CD14-positive monocyte (primary cell): ENCODE measurements at regions not wholly inside any gene's neighbourhood (a gene's known extent, or its start where the extent isn't known, plus 50 kb on each side); places are given as distances from the start of the nearest gene placed in this dataset.

Experiments
- DNase-seq, 3 donors: peaks; one replicate each; pipeline ENCODE4 v3.0.0-alpha.2; 2011 to 2022
- H2AFZ ChIP-seq: 2 replicates; pipeline ENCODE4 v1.6.0; 2012; ENCODE audit warnings: mild to moderate bottlenecking, low read depth, low read length, inconsistent platforms; ENCODE audit not compliant: insufficient read depth, poor library complexity, severe bottlenecking
- H3K27ac ChIP-seq, 2 donors: 1 replicate in 1 of 2; 2 replicates in 1 of 2; pipeline ENCODE4 v1.5.1; 2012 to 2013; ENCODE audit warnings: low read length in 2 of 2, control low read depth in 1 of 2, inconsistent platforms in 1 of 2, low read depth in 1 of 2, mild to moderate bottlenecking in 1 of 2
- H3K27me3 ChIP-seq, 2 donors: one replicate each; pipeline versions ENCODE4 v1.6.0 to v1.6.1; 2011 to 2013; ENCODE audit warnings: low read length in 2 of 2; ENCODE audit not compliant: control insufficient read depth in 2 of 2, insufficient read depth in 2 of 2
- H3K36me3 ChIP-seq, 2 donors: replicated peaks in 1 of 2; 1 replicate in 1 of 2; 2 replicates in 1 of 2; pipeline versions ENCODE4 v1.5.1 to v1.6.1; 2012 to 2013; ENCODE audit warnings: low read length in 2 of 2, control low read depth in 1 of 2, inconsistent platforms in 1 of 2, mild to moderate bottlenecking in 1 of 2; ENCODE audit not compliant: insufficient read depth in 2 of 2, control insufficient read depth in 1 of 2
- H3K4me1 ChIP-seq, 2 donors: 1 replicate in 1 of 2; 2 replicates in 1 of 2; pipeline versions ENCODE4 v1.5.1 to v1.6.1; 2012 to 2013; ENCODE audit warnings: low read length in 2 of 2, control low read depth in 1 of 2, inconsistent platforms in 1 of 2, mild to moderate bottlenecking in 1 of 2, moderate library complexity in 1 of 2; ENCODE audit not compliant: insufficient read depth in 2 of 2, control insufficient read depth in 1 of 2
- H3K4me2 ChIP-seq: replicated peaks from 2 replicates; pipeline ENCODE3; 2012; ENCODE audit warnings: low read length, moderate library complexity, mild to moderate bottlenecking; ENCODE audit not compliant: poor library complexity, severe bottlenecking; ENCODE audit errors: extremely low read depth
- H3K4me3 ChIP-seq, 3 experiments: fragments of 200-600 bp in 1 of 3; sonication (generic) in 1 of 3; replicated peaks in 1 of 3; 1 replicate in 2 of 3; 2 replicates in 1 of 3; pipeline ENCODE4 v1.5.1; 2011 to 2013; ENCODE audit warnings: low read length in 3 of 3, mild to moderate bottlenecking in 3 of 3, control low read depth in 2 of 3, low read depth in 2 of 3, inconsistent platforms in 1 of 3, moderate library complexity in 1 of 3
- H3K79me2 ChIP-seq: 2 replicates; pipeline ENCODE4 v1.6.0; 2012; ENCODE audit warnings: mild to moderate bottlenecking, control low read depth, inconsistent platforms, low read length, moderate library complexity; ENCODE audit not compliant: insufficient read depth
- H3K9ac ChIP-seq: 2 replicates; pipeline ENCODE4 v1.6.0; 2017; ENCODE audit warnings: low read length, mild to moderate bottlenecking; ENCODE audit not compliant: insufficient read depth, poor library complexity, severe bottlenecking
- H3K9me3 ChIP-seq, 2 donors: replicated peaks in 1 of 2; 1 replicate in 1 of 2; 2 replicates in 1 of 2; pipeline versions ENCODE4 v1.5.1 to v1.6.1; 2012 to 2013; ENCODE audit warnings: low read length in 2 of 2, control low read depth in 1 of 2; ENCODE audit not compliant: control insufficient read depth in 1 of 2, insufficient read depth in 1 of 2
- H4K20me1 ChIP-seq: 2 replicates; pipeline ENCODE4 v1.6.0; 2012; ENCODE audit warnings: mild to moderate bottlenecking, low read length, control low read depth, moderate library complexity; ENCODE audit not compliant: insufficient read depth
- H3K27ac Mint-ChIP-seq, 7 donors: one replicate each; pipeline ENCODE4 v1.8.0; 2020; ENCODE audit warnings: mild to moderate bottlenecking in 7 of 7, mixed read lengths in 7 of 7, moderate library complexity in 6 of 7, inconsistent platforms in 2 of 7
- H3K27me3 Mint-ChIP-seq, 3 donors: one replicate each; pipeline ENCODE4 v1.8.0; 2021 to 2022; ENCODE audit warnings: low read depth in 3 of 3, mild to moderate bottlenecking in 3 of 3, mixed read lengths in 3 of 3, moderate library complexity in 3 of 3, inconsistent platforms in 1 of 3
- H3K36me3 Mint-ChIP-seq, 2 donors: one replicate each; pipeline ENCODE4 v1.8.0; 2020; ENCODE audit warnings: mixed read lengths in 2 of 2, inconsistent platforms in 1 of 2, mild to moderate bottlenecking in 1 of 2
- H3K4me1 Mint-ChIP-seq: one replicate; pipeline ENCODE4 v1.8.0; 2020; ENCODE audit warnings: mild to moderate bottlenecking, mixed read lengths
- H3K4me3 Mint-ChIP-seq, 2 donors: one replicate each; pipeline ENCODE4 v1.8.0; 2020; ENCODE audit warnings: mild to moderate bottlenecking in 2 of 2, mixed read lengths in 2 of 2, moderate library complexity in 1 of 2
- H3K9me3 Mint-ChIP-seq, 7 donors: one replicate each; pipeline ENCODE4 v1.8.0; 2020 to 2022; ENCODE audit warnings: mixed read lengths in 7 of 7, mild to moderate bottlenecking in 6 of 7, moderate library complexity in 6 of 7, inconsistent platforms in 2 of 7
- WGBS: methylation state at CpG from one replicate; pipeline ENCODE4 v1.1.5; 2013; ENCODE audit warnings: missing lambda C conversion rate; ENCODE audit not compliant: insufficient coverage; 5-methylcytosine and 5-hydroxymethylcytosine counted together
- intact Hi-C, 2 donors: fragments of 100-400 bp; cut with micrococcal nuclease; formaldehyde crosslinking; loops; one replicate each; pipeline versions ENCODE4 v1.15.0 to v1.15.1; 2023
- TF ChIP-seq, protein P1 (sequence below): fragments of 200-600 bp; IDR thresholded peaks from one replicate; pipeline ENCODE4 v1.8.0; 2022; ENCODE audit warnings: antibody characterized with exemption, mild to moderate bottlenecking

DNA sequence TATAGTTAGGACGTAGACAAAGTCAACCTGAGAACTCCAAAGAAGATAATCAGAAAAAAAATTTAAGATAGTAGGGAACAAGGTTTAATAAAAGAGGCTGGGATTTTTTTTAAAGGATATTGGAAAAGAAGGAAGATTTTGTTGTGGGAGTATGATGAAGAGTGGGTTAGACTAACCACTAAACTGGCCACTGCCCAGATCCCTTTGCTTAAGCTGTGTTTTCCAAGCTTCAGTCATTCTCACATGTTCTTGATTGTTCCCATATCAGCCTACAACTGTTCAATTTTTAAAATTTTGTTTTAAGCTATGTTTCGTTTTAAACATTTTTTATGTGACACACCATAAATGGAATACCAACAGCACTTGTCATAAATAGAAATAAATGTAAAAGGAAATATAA is 284.5 kb upstream of the MMADHC start:
- H3K9me3 Mint-ChIP-seq, result peaks cover 2 to 13% (median 4%) of the 10 kb centered on the region in 7 donors
- Histone ChIP-seq H4K20me1 (no peaks in the 10 kb centered on the region), H3K4me2 (no peak overlapping the region), H3K27ac (no peak overlapping the region), H3K79me2 (no peaks in the 10 kb centered on the region), H3K27me3 (no peaks in the 10 kb centered on the region), H3K9ac (no peak overlapping the region), H2AFZ (no peak overlapping the region), H3K4me3 (no peak overlapping the region), H3K9me3 (peaks cover 0 to 3% of the 10 kb centered on the region in 2 donors), H3K4me1 (no peaks in the 10 kb centered on the region), H3K36me3 (no peaks in the 10 kb centered on the region)
- intact Hi-C loops, result no loop called here
- no peak for DNase-seq
- H3K4me3 Mint-ChIP-seq, result no peak overlapping the region
- no peak overlapping the region for H3K27ac Mint-ChIP-seq
- no CpG with 5 or more reads among the region's 2 CpGs for WGBS
- H3K4me1 Mint-ChIP-seq, result no peaks in the 10 kb centered on the region
- TF ChIP-seq, protein P1, sequence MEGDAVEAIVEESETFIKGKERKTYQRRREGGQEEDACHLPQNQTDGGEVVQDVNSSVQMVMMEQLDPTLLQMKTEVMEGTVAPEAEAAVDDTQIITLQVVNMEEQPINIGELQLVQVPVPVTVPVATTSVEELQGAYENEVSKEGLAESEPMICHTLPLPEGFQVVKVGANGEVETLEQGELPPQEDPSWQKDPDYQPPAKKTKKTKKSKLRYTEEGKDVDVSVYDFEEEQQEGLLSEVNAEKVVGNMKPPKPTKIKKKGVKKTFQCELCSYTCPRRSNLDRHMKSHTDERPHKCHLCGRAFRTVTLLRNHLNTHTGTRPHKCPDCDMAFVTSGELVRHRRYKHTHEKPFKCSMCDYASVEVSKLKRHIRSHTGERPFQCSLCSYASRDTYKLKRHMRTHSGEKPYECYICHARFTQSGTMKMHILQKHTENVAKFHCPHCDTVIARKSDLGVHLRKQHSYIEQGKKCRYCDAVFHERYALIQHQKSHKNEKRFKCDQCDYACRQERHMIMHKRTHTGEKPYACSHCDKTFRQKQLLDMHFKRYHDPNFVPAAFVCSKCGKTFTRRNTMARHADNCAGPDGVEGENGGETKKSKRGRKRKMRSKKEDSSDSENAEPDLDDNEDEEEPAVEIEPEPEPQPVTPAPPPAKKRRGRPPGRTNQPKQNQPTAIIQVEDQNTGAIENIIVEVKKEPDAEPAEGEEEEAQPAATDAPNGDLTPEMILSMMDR, result no peak
- H3K36me3 Mint-ChIP-seq, result no peaks in the 10 kb centered on the region
- H3K27me3 Mint-ChIP-seq, result peaks cover 0 to 2% (median 2%) of the 10 kb centered on the region in 3 donors

DNA sequence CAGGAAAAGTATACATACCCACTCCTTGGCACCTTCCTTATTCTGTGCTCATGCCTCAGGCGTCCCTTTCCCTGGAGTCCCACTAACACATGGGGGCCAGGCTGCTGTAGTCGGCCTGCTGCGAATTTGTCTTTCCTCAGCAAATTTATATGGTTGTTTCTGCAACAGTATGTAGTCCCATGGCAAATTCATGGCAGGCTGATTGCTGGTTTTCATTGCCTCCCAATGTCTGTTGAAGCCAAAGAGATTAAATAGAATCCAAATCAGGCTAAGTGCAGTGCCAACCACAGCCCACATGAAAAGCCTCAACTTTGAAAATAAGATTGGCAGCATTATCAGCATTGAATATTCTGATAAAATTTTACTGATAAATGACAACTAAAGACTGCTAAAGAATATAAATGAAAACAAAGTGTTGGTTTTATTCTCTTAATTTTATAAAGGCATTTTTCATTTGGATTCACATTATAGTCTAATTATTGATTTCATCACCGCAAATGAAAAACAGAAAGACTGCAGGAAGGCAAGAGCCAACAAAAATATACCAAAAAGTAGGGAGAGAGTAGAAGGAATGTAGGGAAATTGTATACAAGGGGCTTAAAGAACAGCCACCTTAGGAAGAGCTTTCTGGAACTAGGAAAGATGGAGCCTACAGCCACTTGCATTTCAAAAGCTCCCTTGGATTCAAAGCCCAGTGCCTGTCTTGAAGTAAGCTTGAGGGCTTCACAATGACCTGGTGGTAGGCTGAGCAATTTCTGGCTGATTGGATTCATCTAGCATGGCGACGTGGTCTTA is 283.7 kb upstream of the MMADHC start:
- peaks cover 2 to 9% (median 4%) of the 10 kb centered on the region in 7 donors for H3K9me3 Mint-ChIP-seq
- Histone ChIP-seq H3K27ac (no peak overlapping the region), H2AFZ (no peak overlapping the region), H3K9ac (no peak overlapping the region), H3K4me2 (no peak overlapping the region), H3K36me3 (no peaks in the 10 kb centered on the region), H4K20me1 (no peaks in the 10 kb centered on the region), H3K27me3 (no peaks in the 10 kb centered on the region), H3K4me1 (no peaks in the 10 kb centered on the region), H3K9me3 (peaks cover 0 to 3% of the 10 kb centered on the region in 2 donors), H3K79me2 (no peaks in the 10 kb centered on the region), H3K4me3 (no peak overlapping the region)
- H3K4me3 Mint-ChIP-seq, result no peak overlapping the region
- H3K27me3 Mint-ChIP-seq, result peaks cover 0 to 2% (median 2%) of the 10 kb centered on the region in 3 donors
- no peak overlapping the region for H3K27ac Mint-ChIP-seq
- intact Hi-C loops, result no loop called here
- DNase-seq, result no peak
- H3K36me3 Mint-ChIP-seq, result no peaks in the 10 kb centered on the region
- TF ChIP-seq, protein P1, result no peak
- H3K4me1 Mint-ChIP-seq, result no peaks in the 10 kb centered on the region
- 100% methylated on average over 2 of the region's 6 CpGs for WGBS
